Prostate gland (tissue), 2 donors: ENCODE measurements at regions not wholly inside any gene's neighbourhood (a gene's known extent, or its start where the extent isn't known, plus 50 kb on each side); places are given as distances from the start of the nearest gene placed in this dataset.

Source experiments
- CTCF ChIP-seq, 4 experiments: fragments of 200-600 bp in 2 of 4; fragments of 450-650 bp in 2 of 4; sonication (generic) in 2 of 4; IDR thresholded peaks; 1 replicate in 3 of 4; 2 replicates in 1 of 4; pipeline ENCODE4 v1.5.1; 2016 to 2019; ENCODE audit warnings: antibody characterized with exemption in 4 of 4, mild to moderate bottlenecking in 2 of 4, moderate library complexity in 2 of 4
- POLR2A ChIP-seq: fragments of 450-650 bp; IDR thresholded peaks from one replicate; pipeline ENCODE4 v1.6.1; 2016; ENCODE audit warnings: antibody characterized with exemption, mild to moderate bottlenecking
- POLR2AphosphoS5 ChIP-seq: sonication (generic); formaldehyde crosslinking; IDR thresholded peaks from one replicate; pipeline ENCODE4 v1.6.1; 2017; ENCODE audit warnings: antibody characterized with exemption

GRCh38 chrX:112235547-112235946 is 153.0 kb upstream of the TRPC5 start:
- TF ChIP-seq CTCF (IDR thresholded peaks at IDR 0.05) (no peak), POLR2A (no peak), POLR2AphosphoS5 (peak; percentile 66)
